GM20431 (cell line): ENCODE measurements at regions not wholly inside any gene's neighbourhood (a gene's known extent, or its start where the extent isn't known, plus 50 kb on each side); places are given as distances from the start of the nearest gene placed in this dataset.
"Not testable (repeated sequence)": the region's sequence is repeated elsewhere in the genome, so short reads cannot be mapped to it uniquely, and the experiment has no call there.

ENCODE experiments used
- in situ Hi-C: fragments of 300-500 bp; cut with MseI, MboI; formaldehyde crosslinking; loops from one replicate; pipeline ENCODE4 v1.15.0; 2020; ENCODE audit warnings: low sequenced_read_pairs; ENCODE audit not compliant: unreplicated experiment

DNA sequence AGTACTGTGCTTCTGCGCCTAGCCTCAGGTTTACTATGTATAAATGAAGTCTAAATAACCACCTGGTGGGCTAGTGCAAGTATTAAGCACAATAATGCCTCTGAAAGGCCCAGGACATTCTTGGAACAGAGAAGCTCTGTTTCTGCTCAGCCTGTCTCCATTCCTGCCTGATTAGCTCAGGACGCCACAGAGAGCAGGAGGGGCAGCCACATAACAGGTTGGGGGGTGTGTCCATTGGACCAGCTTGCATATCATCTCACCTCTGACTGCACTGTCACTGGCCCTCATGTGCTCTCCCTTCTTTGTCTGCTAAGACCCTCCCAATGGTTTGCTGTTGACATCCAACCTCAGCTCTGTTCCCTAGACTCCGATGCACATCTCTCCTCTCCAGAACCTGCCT lies 52.8 kb upstream of the IKZF1 start:
- in situ Hi-C loops: no loop called here

DNA sequence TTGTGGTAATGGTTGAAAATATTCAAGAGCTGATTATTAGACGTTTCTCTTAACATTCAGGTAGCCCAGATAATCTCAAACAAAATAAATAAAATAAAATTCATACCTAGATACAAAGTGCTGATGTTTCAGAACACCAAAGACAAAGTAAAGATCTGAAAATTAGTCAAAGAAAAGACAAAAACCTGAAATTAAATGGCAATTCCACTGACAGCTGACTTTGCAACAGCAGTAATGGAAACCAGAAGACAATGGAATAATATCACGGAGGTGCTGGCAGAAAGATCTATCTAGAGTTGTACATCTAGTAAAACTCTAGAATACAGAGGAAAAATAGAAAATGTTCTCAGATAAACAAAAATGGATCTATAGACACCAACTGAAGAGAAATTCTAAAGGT lies 58.0 kb upstream of the IKZF1 start:
- in situ Hi-C loops: no loop called here

DNA sequence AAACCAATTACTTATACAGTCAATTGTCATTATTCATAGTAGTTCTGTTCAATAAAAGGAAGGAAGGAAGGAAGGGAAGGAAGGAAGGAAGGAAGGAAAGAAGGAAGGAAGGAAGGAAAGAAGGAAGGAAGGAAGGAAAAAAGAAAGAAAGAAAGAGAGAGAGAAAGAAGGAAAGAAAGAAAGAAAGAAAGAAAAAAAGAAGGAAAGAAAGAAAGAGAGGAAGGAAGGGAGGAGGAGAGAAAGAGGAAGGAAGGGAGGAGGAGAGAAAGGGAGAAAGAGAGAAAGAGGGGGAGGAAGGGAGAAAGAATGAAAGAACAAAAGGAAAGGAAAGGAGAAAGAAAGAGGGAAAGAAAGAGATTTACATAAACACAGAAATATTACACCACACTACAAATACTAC lies 62.4 kb upstream of the IKZF1 start:
- in situ Hi-C loops: not testable (repeated sequence)

DNA sequence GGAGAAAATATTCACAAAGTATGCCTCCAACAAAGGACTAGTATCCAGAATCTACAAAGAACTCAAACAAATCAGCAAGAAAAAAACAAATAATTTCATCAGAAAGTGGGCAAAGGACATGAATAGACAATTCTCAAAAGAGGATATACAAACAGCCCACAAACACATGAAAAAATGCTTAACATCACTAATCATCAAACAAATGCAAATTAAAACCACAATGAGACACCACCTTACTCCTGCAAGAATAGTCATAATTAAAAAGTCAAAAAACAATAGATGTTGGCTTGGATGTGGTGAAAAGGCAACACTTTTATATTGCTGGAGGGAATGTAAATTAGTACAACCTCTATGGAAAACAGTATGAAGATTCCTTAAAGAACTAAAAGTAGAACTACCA lies 63.8 kb upstream of the IKZF1 start:
- in situ Hi-C loops: not testable (repeated sequence)

DNA sequence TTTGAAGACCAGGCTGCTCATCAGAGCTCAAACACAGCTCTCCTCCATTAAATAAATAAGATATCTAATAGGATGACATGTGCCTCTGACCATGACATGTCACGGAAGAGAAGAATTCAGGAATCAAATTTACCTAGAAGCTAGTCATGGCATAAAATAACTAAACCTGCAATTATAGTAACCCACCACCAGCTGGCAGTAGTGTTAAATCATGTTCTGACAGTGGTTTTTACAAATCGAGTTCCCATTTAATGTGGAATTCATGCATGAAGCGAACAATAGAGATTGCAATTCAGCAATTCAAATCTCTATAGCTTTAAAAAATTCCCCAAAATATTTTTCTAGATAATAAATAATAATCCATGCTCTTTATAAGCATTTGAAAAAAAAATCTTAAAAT lies 74.6 kb upstream of the IKZF1 start:
- in situ Hi-C loops: no loop called here

DNA sequence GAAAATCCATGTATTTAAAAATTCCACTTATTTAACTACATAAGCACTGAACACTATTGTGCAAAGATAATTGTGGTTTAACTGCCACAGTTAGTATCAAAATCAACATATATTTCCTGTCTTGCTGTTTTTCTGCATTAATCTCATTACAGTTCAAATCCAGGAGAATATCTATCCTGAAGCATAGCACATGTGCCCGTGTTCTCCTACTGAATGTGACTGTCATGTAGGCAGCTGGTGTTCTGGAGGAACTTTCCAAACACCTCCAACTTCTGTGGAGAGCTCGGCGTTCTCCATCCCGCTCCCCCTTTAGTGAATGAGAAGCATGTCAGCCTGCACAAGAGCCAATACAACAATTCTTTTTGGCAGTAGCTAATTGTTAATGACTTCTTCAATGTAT lies 76.4 kb upstream of the IKZF1 start:
- in situ Hi-C loops: no loop called here

DNA sequence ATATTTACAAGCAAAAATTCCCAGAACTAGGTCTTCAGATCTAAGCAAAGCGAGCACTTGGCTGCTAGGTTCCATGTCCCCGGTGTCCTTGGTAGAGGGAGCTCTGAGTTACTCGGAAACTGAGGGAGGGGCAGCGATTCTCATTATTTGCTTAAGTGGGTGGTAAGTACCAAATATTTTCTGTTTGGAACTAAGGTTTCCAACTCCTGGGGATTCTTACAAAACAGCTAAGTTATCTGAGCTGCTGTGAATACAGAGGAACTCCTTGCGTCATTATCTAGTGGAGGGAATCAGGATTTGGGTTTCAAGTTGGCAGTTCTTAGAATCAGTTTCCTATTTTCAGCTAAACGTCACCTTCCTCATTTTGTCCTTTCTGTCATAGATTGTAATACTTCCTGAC lies 76.8 kb upstream of the IKZF1 start:
- in situ Hi-C loops: no loop called here

DNA sequence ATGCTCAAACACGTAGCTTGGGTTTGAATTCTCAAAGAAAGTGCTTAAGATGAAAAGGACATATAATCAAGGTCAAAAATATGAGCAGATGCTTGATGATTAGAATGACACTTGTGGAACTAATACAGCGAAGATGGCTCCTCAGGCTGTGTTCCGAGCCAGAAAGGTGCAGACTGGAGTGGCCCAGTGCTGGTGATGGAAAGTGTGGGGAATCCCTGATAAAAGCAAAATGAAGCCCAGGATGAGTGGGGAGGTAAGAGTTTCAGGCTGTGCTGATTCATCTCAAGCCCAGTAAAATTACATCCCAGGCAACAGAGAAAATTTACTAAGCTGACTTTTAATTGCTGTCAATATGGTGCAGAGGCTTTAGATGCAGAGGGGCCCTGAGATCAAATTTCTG lies 77.8 kb upstream of the IKZF1 start:
- in situ Hi-C loops: no loop called here

DNA sequence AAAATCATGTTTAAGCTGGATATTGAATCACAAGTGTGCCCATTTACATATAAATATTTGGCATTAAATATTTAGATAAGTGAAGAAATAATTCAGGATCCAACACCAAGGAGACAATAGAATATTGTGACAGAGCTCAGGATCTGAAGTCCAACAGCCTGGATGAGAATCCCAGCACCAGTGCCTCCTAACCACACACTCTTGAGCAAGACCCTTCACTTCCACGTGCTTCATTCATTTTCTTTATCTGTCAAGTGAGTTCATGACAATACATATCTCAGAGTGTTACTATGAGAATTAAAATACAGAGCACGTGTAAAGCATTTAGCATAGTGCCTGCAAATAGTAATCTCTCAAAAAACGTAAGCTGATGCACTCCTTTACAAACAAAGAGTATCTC lies 78.4 kb upstream of the IKZF1 start:
- in situ Hi-C loops: no loop called here

DNA sequence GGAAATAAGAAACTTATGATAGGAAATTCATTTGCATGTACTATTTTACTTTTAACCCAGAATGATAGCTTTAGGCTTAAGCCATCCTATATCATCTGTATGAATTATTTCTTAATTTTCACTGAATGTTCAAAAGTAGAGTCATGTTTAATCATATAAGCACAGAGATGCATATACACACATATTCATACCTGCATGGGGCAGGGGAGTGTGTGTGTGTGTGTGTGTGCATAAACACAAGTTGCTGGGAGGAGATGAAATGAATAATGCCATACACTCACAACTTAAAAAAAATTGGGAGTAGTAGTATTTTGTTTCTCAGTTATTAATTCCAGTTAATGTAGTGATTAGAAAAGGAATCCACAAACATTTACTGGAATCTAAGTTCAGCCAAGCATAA lies 83.1 kb upstream of the IKZF1 start:
- in situ Hi-C loops: loop anchor here (25.0 kb wide), 1 partner anchor 191 kb away; no protein-coding TSS in a partner anchor

DNA sequence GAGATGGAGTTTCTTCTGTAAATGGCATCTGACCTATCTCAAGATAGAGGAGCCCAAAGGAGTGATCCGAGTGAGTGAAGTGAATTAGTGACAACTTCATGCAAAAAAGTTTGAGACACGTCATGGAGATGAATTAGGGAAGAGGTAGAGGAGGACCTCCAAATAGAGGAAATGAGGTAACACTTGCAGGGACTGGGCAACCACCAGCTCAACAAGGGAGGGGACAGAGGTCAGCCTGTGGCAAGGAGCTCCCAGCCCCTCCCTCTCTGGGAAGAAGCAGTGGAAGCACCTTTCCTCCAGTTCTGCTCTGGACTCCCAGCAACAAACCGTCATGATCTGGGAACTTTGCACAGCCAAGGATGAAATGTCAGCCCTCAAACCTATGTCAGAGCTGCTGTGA lies 83.5 kb upstream of the IKZF1 start:
- in situ Hi-C loops: loop anchor here (25.0 kb wide), 1 partner anchor 191 kb away; no protein-coding TSS in a partner anchor

DNA sequence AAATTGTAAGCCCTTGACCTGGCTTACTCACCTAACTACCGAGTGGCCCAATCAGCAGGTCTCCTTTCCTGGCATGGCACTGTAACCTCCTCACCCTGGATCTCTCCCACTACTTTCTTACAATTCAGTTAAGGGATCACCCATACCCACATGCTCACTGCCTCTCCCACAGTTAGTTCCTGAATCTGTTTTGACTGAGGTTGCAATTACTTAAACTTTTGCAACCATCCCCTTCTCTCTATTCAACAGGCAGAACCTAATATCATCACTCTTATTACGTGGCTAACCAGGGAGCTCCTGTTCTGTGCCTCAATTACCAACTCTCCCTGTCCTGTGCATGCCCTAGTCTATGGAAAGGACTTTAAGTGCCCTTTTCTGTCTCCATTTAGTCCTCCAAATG lies 84.2 kb upstream of the IKZF1 start:
- in situ Hi-C loops: loop anchor here (25.0 kb wide), 1 partner anchor 192 kb away; no protein-coding TSS in a partner anchor

DNA sequence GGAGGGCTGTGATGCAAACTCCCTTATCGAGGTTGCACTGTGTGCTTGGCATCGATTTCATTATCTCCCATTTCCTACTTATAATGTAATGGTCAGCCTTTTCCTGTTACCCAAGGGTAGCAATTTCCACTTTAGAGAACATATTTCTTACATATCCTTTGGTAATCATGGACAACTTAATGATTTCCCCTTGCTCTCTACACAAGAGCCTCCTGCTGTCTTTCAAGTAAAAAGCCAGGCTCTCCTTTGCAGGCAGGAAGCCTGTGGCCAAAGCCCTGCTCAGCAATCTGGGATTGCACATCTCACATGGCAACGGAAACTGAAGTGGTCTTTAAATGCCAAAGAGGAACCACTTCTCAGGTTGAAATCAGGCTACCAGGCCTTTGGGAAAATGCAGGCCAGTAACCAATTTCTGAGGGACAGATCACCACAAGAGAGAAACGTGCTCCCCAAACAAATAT lies 86.7 kb upstream of the IKZF1 start:
- in situ Hi-C loops: loop anchor here (25.0 kb wide), 1 partner anchor 194 kb away; no protein-coding TSS in a partner anchor

DNA sequence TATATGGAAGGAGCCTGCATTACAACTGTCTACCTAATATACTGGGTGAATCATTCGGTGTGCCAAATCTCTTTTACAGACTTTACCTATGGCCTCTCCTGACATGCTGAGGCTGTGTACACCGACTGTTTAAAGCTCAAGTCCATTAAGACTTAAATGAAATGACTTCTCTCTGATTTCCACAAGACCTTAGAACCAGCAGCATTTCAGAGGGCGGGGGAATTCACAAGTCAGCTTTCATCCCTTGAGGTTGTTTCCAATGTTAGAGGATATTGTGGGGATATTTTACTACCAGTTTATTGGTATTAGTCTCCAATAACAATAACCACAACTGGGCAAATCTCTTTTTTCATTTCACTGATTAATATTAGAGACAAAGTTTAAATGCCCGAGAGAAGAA lies 87.1 kb upstream of the IKZF1 start:
- in situ Hi-C loops: loop anchor here (25.0 kb wide), 1 partner anchor 195 kb away; no protein-coding TSS in a partner anchor

DNA sequence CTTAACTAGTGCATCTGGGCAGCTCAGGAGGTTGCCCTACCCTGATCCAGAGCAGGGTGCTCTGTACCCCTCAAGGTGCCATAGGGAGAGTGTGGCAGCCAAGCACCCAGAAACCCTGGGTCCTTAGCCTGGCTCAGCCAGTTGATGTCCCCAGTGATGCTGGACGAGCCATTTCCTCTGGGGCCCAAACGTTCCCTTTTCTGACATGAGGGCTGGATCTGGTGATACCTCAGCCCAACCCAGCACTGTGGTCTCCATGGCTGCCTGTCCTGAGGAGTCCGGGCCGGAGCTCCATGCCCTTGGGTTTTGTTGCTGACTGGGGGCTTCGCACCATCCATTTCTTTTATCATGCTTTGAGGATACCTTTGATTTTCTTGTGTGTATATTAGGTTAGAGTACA lies 87.9 kb upstream of the IKZF1 start:
- in situ Hi-C loops: loop anchor here (25.0 kb wide), 1 partner anchor 196 kb away; no protein-coding TSS in a partner anchor

DNA sequence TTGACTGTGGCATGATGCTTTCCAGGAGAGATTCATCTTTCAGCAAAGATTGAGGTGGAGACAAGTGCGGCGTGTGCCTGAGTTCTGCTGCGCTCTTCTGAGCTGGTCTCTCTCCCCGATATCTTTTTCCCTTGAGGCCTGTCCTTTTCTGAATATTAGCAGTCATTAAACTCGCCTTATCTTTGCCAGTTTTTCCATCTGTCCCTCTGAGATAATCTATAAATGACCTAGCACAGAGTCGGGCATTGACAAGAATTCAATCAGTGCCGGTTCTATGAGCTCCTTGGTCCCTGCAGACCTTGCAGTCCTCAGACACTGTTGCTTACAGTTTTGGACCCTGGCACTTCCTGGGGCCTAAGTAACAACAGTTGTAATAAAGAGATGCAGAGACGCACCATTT lies 89.7 kb upstream of the IKZF1 start:
- in situ Hi-C loops: loop anchor here (25.0 kb wide), 1 partner anchor 198 kb away; no protein-coding TSS in a partner anchor

DNA sequence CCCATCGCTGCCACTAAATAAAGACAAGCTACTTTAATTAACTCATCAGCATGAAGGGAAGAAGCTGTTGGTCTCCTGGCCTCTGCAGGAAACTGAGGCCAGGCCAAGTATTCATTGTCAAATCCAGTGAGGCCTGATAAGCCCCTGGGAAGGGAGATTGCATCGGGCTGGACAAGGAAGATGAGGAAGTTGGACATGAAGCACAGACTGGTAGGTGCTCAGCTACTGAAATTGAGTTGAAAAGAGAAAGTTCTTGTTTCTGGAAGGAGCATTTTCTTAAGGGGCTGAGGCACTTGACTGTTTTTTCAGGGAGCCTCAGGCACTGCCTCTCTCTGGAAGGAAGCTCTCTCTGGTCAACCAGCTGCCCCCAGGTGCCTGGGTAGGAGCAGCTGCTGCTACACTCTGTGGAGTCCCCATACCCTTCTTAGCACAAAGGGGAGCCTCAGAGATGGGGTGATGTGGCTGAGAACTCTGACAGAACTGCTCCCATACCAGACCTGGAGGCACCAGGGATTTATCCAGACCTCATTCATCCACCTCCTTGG lies 90.3 kb upstream of the IKZF1 start:
- in situ Hi-C loops: loop anchor here (25.0 kb wide), 1 partner anchor 198 kb away; no protein-coding TSS in a partner anchor

DNA sequence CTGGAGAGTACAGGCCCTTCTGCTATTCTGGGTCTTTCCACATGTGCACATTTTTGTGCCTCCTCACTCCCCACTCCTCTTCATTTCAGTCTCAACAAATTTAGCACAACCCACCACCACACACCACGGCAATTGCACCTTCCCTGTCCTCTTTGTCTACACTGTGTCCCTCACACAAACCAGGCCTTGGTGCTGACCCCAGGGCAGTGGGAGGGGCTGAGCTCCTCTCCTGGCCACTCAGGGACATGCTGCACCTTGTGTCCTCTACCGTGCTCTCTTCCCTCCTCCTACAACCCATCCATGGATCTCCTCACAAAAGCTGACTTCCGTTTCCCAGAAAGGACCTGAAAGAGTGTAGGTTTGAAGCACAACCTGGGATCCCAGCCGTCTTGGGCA lies 90.9 kb upstream of the IKZF1 start:
- in situ Hi-C loops: loop anchor here (25.0 kb wide), 1 partner anchor 199 kb away; no protein-coding TSS in a partner anchor

DNA sequence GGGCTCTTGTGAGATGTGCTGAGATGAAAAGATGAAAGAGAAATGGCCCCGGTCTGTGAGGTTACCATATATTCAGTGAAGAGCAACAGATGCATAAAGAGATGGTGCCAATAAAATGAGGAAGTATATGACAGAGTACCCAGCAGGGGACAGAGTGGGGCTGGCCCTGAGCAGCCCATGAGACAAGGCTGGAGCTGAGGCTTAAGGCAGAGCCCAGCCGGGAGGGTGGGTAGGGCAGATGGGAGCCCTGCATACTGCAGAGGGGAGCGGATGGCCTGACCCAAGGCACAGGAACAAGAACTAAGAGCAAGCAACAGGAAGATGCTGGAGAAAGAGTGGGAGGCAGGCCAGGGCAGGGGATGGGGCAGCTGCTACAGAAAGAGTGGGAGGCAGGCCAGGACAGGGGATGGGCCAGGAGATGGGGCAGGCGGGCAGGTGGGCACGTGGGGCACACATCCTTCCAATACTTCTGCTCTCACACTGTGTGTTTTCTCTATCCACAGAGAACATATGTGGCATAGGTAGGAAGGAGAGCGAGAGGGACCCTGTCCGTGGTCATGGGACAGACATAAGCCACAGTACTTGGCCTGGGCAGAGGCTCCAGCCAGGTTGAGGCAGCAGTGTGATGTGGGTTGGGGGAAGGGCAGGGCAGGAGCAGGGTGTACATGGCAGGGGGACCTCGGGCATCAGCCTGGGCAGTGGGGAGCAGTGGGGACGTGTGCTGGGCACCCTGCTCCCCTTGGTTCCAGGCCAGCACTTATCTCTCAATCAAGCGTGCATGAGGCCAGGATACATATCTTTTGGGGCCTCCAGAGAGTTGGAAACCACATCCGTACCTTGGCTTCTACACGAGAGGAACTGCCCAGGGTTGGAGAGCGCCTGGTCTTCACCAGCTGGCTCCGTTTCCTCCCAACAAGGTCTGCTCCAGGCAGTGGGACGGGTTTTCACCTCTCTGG lies 91.6 kb upstream of the IKZF1 start:
- in situ Hi-C loops: loop anchor here (25.0 kb wide), 1 partner anchor 199 kb away; no protein-coding TSS in a partner anchor

DNA sequence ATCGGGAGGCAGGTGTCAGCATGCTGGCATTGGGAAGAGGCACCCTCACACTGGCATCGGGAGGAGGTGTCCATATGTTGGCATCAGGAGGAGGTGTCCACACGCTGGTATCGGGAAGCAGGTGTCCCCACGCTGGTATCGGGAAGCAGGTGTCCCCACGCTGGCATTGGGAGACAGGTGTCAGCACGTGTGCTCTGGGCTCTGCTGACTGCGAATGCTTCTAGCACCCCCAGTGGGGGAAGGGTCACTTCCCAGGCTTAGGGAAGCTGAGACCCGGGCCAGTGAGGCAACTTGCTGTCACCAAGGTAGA lies 92.5 kb upstream of the IKZF1 start:
- in situ Hi-C loops: loop anchor here (25.0 kb wide), 1 partner anchor 200 kb away; no protein-coding TSS in a partner anchor
